ENCODE measurements at regions not wholly inside any gene's neighbourhood (a gene's known extent, or its start where the extent isn't known, plus 50 kb on each side); places are given as distances from the start of the nearest gene placed in this dataset.

GRCh38 chr2:100192300-100192699 is 49.9 kb upstream of the AFF3 start:
- no peak for DNase-seq

All from hematopoietic multipotent progenitor cell treated with erythropoietin and hydrocortisone succinate and interleukin-3 and kit ligand, for 6 days (in vitro differentiated cells).